ENCODE measurements at regions not wholly inside any gene's neighbourhood (a gene's known extent, or its start where the extent isn't known, plus 50 kb on each side); places are given as distances from the start of the nearest gene placed in this dataset.

- TF ChIP-seq, protein P1, sequence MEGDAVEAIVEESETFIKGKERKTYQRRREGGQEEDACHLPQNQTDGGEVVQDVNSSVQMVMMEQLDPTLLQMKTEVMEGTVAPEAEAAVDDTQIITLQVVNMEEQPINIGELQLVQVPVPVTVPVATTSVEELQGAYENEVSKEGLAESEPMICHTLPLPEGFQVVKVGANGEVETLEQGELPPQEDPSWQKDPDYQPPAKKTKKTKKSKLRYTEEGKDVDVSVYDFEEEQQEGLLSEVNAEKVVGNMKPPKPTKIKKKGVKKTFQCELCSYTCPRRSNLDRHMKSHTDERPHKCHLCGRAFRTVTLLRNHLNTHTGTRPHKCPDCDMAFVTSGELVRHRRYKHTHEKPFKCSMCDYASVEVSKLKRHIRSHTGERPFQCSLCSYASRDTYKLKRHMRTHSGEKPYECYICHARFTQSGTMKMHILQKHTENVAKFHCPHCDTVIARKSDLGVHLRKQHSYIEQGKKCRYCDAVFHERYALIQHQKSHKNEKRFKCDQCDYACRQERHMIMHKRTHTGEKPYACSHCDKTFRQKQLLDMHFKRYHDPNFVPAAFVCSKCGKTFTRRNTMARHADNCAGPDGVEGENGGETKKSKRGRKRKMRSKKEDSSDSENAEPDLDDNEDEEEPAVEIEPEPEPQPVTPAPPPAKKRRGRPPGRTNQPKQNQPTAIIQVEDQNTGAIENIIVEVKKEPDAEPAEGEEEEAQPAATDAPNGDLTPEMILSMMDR (IDR thresholded peaks at IDR 0.05) = no peak
- TF ChIP-seq POLR2A (IDR thresholded peaks at IDR 0.05) (no peak), POLR2AphosphoS5 (IDR thresholded peaks at IDR 0.05) (no peak)
Measured at GRCh38 chr6:21511891-21512550, 81.5 kb upstream of the SOX4 start.
